RWPE1 (cell line): ENCODE measurements at regions not wholly inside any gene's neighbourhood (a gene's known extent, or its start where the extent isn't known, plus 50 kb on each side); places are given as distances from the start of the nearest gene placed in this dataset.

Experiments
- CTCF ChIA-PET: fragments of 350-600 bp; sonication (Branson Sonifier 250); formaldehyde crosslinking; extraction: SDS; loops from one replicate; lab custom pipeline; 2021; lab: Yijun Ruan, JAX
- POLR2A ChIA-PET: fragments of 400-600 bp; formaldehyde crosslinking; extraction: SDS; loops from one replicate; lab custom pipeline; 2020; ENCODE audit warnings: antibody characterized with exemption; ENCODE audit not compliant: low non-redundant PET; lab: Yijun Ruan, JAX
- DNase-seq: peaks from one replicate; pipeline ENCODE4 v3.0.0; 2012; ENCODE audit warnings: low spot score
- H3K27ac ChIP-seq: fragments of 450-650 bp; 2 replicates; pipeline ENCODE4 v1.5.1; 2017
- CTCF ChIP-seq: fragments of 450-650 bp; conservative IDR thresholded peaks from 2 replicates; pipeline ENCODE4 v1.5.1; 2017; ENCODE audit warnings: low read depth, mild to moderate bottlenecking

DNA sequence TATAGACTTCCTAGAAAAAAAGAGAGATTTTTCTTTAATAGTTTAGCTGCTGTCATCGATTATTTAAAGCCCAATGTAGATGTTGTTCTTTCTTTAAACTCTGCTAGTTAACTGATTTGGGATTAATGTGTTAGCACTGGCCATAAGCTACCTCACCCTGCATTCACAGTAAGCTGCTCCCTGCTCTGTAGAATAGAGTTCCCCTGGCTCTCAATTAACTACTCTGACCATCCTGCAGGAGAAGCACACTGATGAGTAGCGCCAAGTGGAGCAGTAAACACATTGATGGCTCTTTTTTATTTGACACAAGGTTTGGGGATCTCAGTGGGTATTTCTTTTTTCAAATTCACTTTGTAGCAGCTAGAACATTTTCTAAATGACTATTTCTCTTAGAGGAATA, 807.9 kb upstream of the ZNF608 start:
- no peak for DNase-seq
- TF ChIP-seq CTCF = no peak
- POLR2A ChIA-PET = no interaction called here
- H3K27ac ChIP-seq = no peak overlapping the region
- CTCF ChIA-PET = interaction anchor here (0.6 kb wide), 1 partner anchor 137 kb away, joined by 3 read pairs; no protein-coding TSS in a partner anchor

DNA sequence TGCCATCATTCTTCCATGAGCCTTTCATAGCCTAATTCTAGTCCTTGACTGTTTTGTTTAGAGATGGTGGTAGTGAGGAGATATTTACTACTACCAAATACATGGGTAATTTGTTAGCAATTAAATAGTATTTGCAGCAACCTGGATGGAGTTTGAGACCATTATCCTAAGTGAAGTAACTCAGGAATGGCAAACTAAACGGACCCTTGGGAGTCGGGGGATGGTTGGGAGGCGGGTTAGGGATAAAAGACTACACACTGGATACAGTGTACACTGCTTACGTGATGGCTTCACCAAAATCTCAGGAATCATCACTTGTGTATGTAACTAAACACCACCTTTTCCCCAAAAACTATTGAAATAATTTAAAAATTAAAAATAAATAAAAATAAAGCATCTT, 809.2 kb upstream of the ZNF608 start:
- H3K27ac ChIP-seq = no peak overlapping the region
- ChIA-PET POLR2A (no interaction called here), CTCF (no interaction called here)
- no peak for DNase-seq
- no peak for TF ChIP-seq CTCF

GRCh38 chr5:125558016-125558415, 811.6 kb upstream of the ZNF608 start:
- DNase-seq = no peak
- no peak overlapping the region for H3K27ac ChIP-seq
- ChIA-PET CTCF (no interaction called here), POLR2A (interaction anchor here (0.7 kb wide), 1 partner anchor 16 kb away, joined by 7 read pairs; no protein-coding TSS in a partner anchor)
- TF ChIP-seq CTCF = no peak

- DNase-seq = no peak
- H3K27ac ChIP-seq = no peak overlapping the region
- TF ChIP-seq CTCF = no peak
- ChIA-PET CTCF (no interaction called here), POLR2A (no interaction called here)
Observed at GRCh38 chr5:125558466-125558865, 812.0 kb upstream of the ZNF608 start.

GRCh38 chr5:125559296-125559695, 812.9 kb upstream of the ZNF608 start:
- peak; percentile 96 for DNase-seq
- ChIA-PET POLR2A (no interaction called here), CTCF (no interaction called here)
- no peak overlapping the region for H3K27ac ChIP-seq
- no peak for TF ChIP-seq CTCF

DNA sequence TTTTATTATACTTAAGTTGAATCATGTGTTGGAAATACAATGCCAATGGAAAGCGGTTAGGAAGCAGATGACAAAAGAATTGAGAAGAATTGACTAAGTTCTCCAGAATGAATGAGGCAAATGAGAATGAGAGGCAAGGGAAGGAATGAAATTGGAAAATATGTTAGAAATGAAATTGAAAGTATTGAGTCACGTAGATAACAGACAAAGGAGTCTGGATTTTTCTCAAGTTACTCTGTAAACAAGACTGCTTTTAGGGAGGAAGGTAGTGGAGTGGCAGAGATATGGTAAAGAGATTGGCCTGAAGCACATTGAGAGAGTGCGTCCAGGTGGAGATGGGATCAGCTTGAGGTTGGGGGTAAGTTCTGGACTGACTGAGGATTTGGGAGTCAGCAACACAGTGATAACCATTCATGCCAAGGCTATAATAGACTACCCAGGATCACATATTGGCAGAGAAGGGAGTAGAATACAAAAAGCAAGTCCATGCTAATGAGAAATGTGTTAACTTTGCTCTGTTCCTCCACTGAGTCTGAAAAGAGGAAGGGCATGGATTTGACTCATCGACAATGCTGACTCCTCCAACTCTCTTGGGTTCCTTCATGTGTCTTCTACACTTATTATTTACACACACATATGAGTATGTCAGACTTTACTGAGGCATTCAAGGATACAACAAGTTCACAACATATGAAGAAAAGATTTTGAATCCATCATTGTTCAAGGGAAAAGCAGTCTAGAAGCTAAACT, 814.2 kb upstream of the ZNF608 start:
- POLR2A ChIA-PET = no interaction called here
- CTCF ChIA-PET = interaction anchor here (0.6 to 0.9 kb wide), 3 partner anchors 10 to 674 kb away, joined by 3 to 5 read pairs (median 3); no protein-coding TSS in a partner anchor
- no peak for TF ChIP-seq CTCF
- H3K27ac ChIP-seq = no peak overlapping the region
- DNase-seq = no peak
